IMR-90 (cell line): ENCODE measurements at regions not wholly inside any gene's neighbourhood (a gene's known extent, or its start where the extent isn't known, plus 50 kb on each side); places are given as distances from the start of the nearest gene placed in this dataset.

Source experiments
- ATAC-seq: fragments of 200-7000 bp; cut with Tn5 transposase; 2 replicates; pipeline ENCODE4 v1.9.1; 2020; ENCODE audit warnings: low read depth, mild to moderate bottlenecking, moderate library complexity
- BruUV-seq: library from RNA; stranded (reverse); fragments of 400-500 nt; replicated peaks from 2 replicates; lab custom pipeline; 2021; lab: Mats Ljungman, UMichigan
- CTCF ChIA-PET: fragments of 300-600 bp; formaldehyde crosslinking; extraction: SDS; loops from one replicate; lab custom pipeline; 2021; ENCODE audit warnings: antibody characterized with exemption; lab: Yijun Ruan, JAX
- POLR2A ChIA-PET: fragments of 300-600 bp; sonication (Branson Sonifier 250); formaldehyde crosslinking; loops from one replicate; lab custom pipeline; 2022; ENCODE audit warnings: antibody characterized with exemption; ENCODE audit not compliant: unreplicated experiment; lab: Charles Lee
- DNase-seq: peaks from one replicate; pipeline ENCODE4 v3.0.0; 2013
- H2AFZ ChIP-seq: replicated peaks from 2 replicates; pipeline ENCODE3; 2013; ENCODE audit warnings: low read length, mild to moderate bottlenecking; ENCODE audit not compliant: poor library complexity
- H2AK5ac ChIP-seq: 2 replicates; pipeline ENCODE4 v1.6.1; 2013; ENCODE audit warnings: low read depth, low read length, inconsistent platforms
- H2AK9ac ChIP-seq: replicated peaks from 2 replicates; pipeline ENCODE3; 2013; ENCODE audit warnings: mild to moderate bottlenecking, low read depth, low read length, moderate library complexity; ENCODE audit not compliant: poor library complexity
- H2BK120ac ChIP-seq: 2 replicates; pipeline ENCODE4 v1.6.1; 2013; ENCODE audit warnings: low read depth, low read length, inconsistent platforms
- H2BK15ac ChIP-seq: 3 replicates; pipeline ENCODE4 v1.6.1; 2013; ENCODE audit warnings: low read depth, low read length, inconsistent platforms
- H2BK20ac ChIP-seq: 2 replicates; pipeline ENCODE4 v1.6.1; 2013; ENCODE audit warnings: low read depth, mild to moderate bottlenecking, inconsistent platforms, low read length, moderate library complexity
- H2BK5ac ChIP-seq: 2 replicates; pipeline ENCODE4 v1.6.1; 2013; ENCODE audit warnings: mild to moderate bottlenecking, low read depth, low read length, inconsistent platforms; ENCODE audit not compliant: poor library complexity, severe bottlenecking
- H3K14ac ChIP-seq: replicated peaks from 2 replicates; pipeline ENCODE4 v1.6.1; 2013; ENCODE audit warnings: low read depth, low read length, inconsistent platforms
- H3K18ac ChIP-seq: 2 replicates; pipeline ENCODE4 v1.6.1; 2013; ENCODE audit warnings: low read depth, low read length, control low read depth
- H3K23ac ChIP-seq: 2 replicates; pipeline ENCODE4 v1.6.1; 2013; ENCODE audit warnings: low read depth, low read length, inconsistent platforms
- H3K27ac ChIP-seq: 2 replicates; pipeline ENCODE4 v1.5.1; 2013; ENCODE audit warnings: mild to moderate bottlenecking, control low read depth, low read length; ENCODE audit not compliant: insufficient read depth
- H3K27me3 ChIP-seq: 2 replicates; pipeline ENCODE4 v1.6.1; 2013; ENCODE audit warnings: low read length; ENCODE audit not compliant: control insufficient read depth, insufficient read depth
- H3K36me3 ChIP-seq: 2 replicates; pipeline ENCODE4 v1.6.1; 2013; ENCODE audit warnings: low read length, mixed read lengths; ENCODE audit not compliant: control insufficient read depth, insufficient read depth
- H3K4ac ChIP-seq: 2 replicates; pipeline ENCODE4 v1.6.1; 2013; ENCODE audit warnings: low read depth, low read length, inconsistent platforms
- H3K4me1 ChIP-seq: 2 replicates; pipeline ENCODE4 v1.6.1; 2013; ENCODE audit warnings: low read length, mixed read lengths; ENCODE audit not compliant: control insufficient read depth, insufficient read depth
- H3K4me2 ChIP-seq: 2 replicates; pipeline ENCODE4 v1.6.1; 2013; ENCODE audit warnings: low read depth, mild to moderate bottlenecking, control low read depth, low read length, moderate library complexity
- H3K4me3 ChIP-seq: 2 replicates; pipeline ENCODE4 v1.5.1; 2013; ENCODE audit warnings: low read depth, mild to moderate bottlenecking, control low read depth, low read length, moderate library complexity; ENCODE audit not compliant: insufficient read depth
- H3K56ac ChIP-seq: 2 replicates; pipeline ENCODE4 v1.6.1; 2013; ENCODE audit warnings: low read length, inconsistent platforms; ENCODE audit not compliant: insufficient read depth; ENCODE audit errors: extremely low read depth
- H3K79me1 ChIP-seq, 2 experiments: 2 replicates each; pipeline ENCODE4 v1.6.1; 2013; ENCODE audit warnings: low read length in 2 of 2, inconsistent platforms in 1 of 2, low read depth in 1 of 2
- H3K9ac ChIP-seq: 2 replicates; pipeline ENCODE4 v1.6.1; 2013; ENCODE audit warnings: low read depth, low read length, control low read depth
- H3K9me1 ChIP-seq: 2 replicates; pipeline ENCODE4 v1.6.1; 2013; ENCODE audit warnings: low read length, inconsistent platforms; ENCODE audit not compliant: insufficient read depth
- H3K9me3 ChIP-seq: 2 replicates; pipeline ENCODE4 v1.6.1; 2013; ENCODE audit warnings: low read length; ENCODE audit not compliant: control insufficient read depth, insufficient read depth
- H4K20me1 ChIP-seq: 2 replicates; pipeline ENCODE4 v1.6.1; 2013; ENCODE audit warnings: low read length, inconsistent platforms; ENCODE audit not compliant: insufficient read depth
- H4K5ac ChIP-seq: 2 replicates; pipeline ENCODE4 v1.6.1; 2013; ENCODE audit warnings: mild to moderate bottlenecking, low read depth, low read length, control low read depth
- H4K8ac ChIP-seq, 2 experiments: 2 replicates each; pipeline ENCODE4 v1.6.1; 2013; ENCODE audit warnings: low read depth in 2 of 2, low read length in 2 of 2, control low read depth in 1 of 2, inconsistent platforms in 1 of 2
- H4K91ac ChIP-seq: 2 replicates; pipeline ENCODE4 v1.6.1; 2013; ENCODE audit warnings: low read depth, low read length, inconsistent platforms; ENCODE audit not compliant: insufficient read depth
- MAFK ChIP-seq: IDR thresholded peaks from 2 replicates; pipeline ENCODE4 v1.6.1; 2012; ENCODE audit warnings: low read depth, low read length, improper control_type of control experiment
- POLR2A ChIP-seq: IDR thresholded peaks from 2 replicates; pipeline ENCODE4 v1.6.1; 2012; ENCODE audit warnings: mild to moderate bottlenecking, low read depth, low read length
- RAD21 ChIP-seq: IDR thresholded peaks from 2 replicates; pipeline ENCODE4 v1.6.1; 2012; ENCODE audit warnings: low read length, improper control_type of control experiment
- WGBS, 2 experiments: methylation state at CpG; one replicate each; pipeline versions ENCODE4 v1.1.5 to v1.1.7; 2013; ENCODE audit warnings: missing lambda C conversion rate in 2 of 2; ENCODE audit not compliant: insufficient read length in 1 of 2; ENCODE audit errors: extremely low coverage in 2 of 2; 5-methylcytosine and 5-hydroxymethylcytosine counted together
- dilution Hi-C: fragments of 300-500 bp; cut with HindIII; formaldehyde crosslinking; loops from one replicate; pipeline ENCODE4 v1.14.3; 2018; ENCODE audit warnings: low sequenced_read_pairs; ENCODE audit not compliant: unreplicated experiment
- in situ Hi-C: fragments of 300-500 bp; cut with MboI; formaldehyde crosslinking; loops from 3 replicates; pipeline ENCODE4 v1.14.3; 2019; ENCODE audit warnings: low sequenced_read_pairs, inconsistent platforms, mixed read lengths
- intact Hi-C: fragments of 100-400 bp; cut with micrococcal nuclease; formaldehyde crosslinking; loops from 2 replicates; pipeline ENCODE4 v1.10.0; 2022
- TF ChIP-seq, protein P1 (sequence below): conservative IDR thresholded peaks from 2 replicates; pipeline ENCODE4 v1.5.1; 2012; ENCODE audit warnings: mild to moderate bottlenecking, low read depth, low read length, improper control_type of control experiment

DNA sequence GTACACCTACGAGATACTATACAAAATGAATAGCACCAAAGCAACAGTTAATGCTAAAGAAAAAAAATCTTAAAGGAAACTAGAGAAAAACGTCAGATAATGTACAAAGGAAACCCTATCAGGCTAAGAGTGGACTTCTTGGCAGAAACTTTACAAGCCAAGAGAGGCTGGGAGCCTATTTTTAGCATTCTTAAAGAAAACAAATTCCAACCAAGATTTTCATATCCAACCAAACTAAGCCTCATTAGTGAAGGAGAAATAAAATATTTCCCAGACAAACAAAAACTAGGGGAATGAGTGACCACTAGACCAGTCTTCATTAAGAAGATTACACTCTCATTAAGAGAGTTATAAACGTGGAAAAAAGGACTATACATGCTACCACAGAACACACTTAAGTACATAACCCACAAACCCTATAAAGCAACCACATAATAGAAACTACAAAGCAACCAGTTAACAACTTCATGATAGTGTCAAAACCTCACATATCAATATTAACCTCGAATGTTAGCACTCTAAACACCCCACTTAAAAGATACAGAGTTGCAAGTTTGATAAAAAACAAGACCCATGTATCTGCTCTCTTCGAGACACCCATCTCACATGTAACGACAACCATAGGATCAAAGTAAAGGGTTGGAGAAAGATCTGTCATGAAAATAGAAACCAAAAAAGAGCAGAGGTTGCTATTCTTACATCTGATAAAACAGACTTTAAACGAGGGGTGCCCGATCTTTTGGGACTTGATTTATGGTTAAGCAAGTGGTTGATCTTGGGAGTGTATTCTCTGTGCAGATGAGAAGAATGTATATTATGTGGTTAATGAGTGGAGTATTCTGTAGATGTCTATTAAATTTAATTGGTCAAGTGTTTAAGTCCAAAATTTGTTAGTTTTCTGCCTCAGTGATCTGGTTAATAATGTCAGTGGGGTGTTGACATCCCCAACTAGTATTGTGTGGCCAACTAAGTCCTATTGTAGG is 1301.4 kb downstream of the PLA2G4A start (continued):
- TF ChIP-seq POLR2A: no peak
- TF ChIP-seq RAD21: no peak

DNA sequence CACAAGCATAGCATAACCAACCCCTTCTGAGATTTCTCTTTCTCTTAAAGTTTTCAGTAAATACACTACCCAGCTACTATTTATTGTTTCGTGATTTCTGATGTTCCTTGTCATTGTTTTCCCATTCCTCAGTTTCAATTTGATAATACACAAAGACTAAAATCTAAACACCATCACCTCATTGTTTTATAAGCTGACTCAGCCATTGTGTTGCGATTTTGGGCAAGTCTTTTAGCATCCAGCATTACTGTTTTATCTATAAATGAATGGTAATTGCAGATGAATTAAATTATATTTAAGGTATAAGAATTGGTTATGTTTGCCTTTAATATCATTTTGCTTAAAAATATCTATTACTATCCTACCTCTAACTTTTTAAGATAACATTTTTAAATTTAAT is 1308.5 kb downstream of the PLA2G4A start:
- intact Hi-C loops (no loop called here), dilution Hi-C loops (no loop called here), in situ Hi-C loops (no loop called here)
- Histone ChIP-seq H3K9me1 (no peaks in the 10 kb centered on the region), H4K5ac (no peak overlapping the region), H3K9ac (no peak overlapping the region), H3K79me1 (no peaks in the 10 kb centered on the region), H3K27ac (no peak overlapping the region), H3K27me3 (no peaks in the 10 kb centered on the region), H4K20me1 (no peaks in the 10 kb centered on the region), H2AK9ac (no peak overlapping the region), H2AFZ (no peak overlapping the region), H4K8ac (no peak overlapping the region), H3K4me2 (no peak overlapping the region), H3K36me3 (no peaks in the 10 kb centered on the region), H2BK120ac (no peak overlapping the region), H3K9me3 (no peaks in the 10 kb centered on the region), H3K56ac (no peak overlapping the region), H2BK15ac (no peak overlapping the region), H2BK20ac (no peak overlapping the region), H2AK5ac (no peak overlapping the region), H3K14ac (no peak overlapping the region), H3K18ac (no peak overlapping the region), H3K4me3 (no peak overlapping the region), H2BK5ac (no peak overlapping the region), H4K91ac (no peak overlapping the region), H3K4ac (no peak overlapping the region), H3K23ac (no peak overlapping the region), H3K4me1 (no peaks in the 10 kb centered on the region)
- WGBS, 2 experiments: no CpG with 5 or more reads among the region's 2 CpGs
- peak; percentile 52 for TF ChIP-seq MAFK
- TF ChIP-seq, protein P1, sequence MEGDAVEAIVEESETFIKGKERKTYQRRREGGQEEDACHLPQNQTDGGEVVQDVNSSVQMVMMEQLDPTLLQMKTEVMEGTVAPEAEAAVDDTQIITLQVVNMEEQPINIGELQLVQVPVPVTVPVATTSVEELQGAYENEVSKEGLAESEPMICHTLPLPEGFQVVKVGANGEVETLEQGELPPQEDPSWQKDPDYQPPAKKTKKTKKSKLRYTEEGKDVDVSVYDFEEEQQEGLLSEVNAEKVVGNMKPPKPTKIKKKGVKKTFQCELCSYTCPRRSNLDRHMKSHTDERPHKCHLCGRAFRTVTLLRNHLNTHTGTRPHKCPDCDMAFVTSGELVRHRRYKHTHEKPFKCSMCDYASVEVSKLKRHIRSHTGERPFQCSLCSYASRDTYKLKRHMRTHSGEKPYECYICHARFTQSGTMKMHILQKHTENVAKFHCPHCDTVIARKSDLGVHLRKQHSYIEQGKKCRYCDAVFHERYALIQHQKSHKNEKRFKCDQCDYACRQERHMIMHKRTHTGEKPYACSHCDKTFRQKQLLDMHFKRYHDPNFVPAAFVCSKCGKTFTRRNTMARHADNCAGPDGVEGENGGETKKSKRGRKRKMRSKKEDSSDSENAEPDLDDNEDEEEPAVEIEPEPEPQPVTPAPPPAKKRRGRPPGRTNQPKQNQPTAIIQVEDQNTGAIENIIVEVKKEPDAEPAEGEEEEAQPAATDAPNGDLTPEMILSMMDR: no peak
- CTCF ChIA-PET: no interaction called here
- no TSS peak for BruUV-seq
- POLR2A ChIA-PET: no interaction called here
- DNase-seq: no peak
- ATAC-seq: no peak
